K562 (cell line): ENCODE measurements at regions not wholly inside any gene's neighbourhood (a gene's known extent, or its start where the extent isn't known, plus 50 kb on each side); places are given as distances from the start of the nearest gene placed in this dataset.

Source experiments
- ATAC-seq: fragments of 200-7000 bp; cut with Tn5 transposase; 3 replicates; pipeline ENCODE4 v1.9.1; 2020; ENCODE audit warnings: moderate library complexity
- BruUV-seq: library from RNA; stranded (reverse); fragments of 400-500 nt; replicated peaks from 2 replicates; lab custom pipeline; 2021; lab: Mats Ljungman, UMichigan
- CTCF ChIA-PET: fragments of 300-600 bp; formaldehyde crosslinking; extraction: SDS; loops from one replicate; lab custom pipeline; 2021; ENCODE audit warnings: low intra/inter-chr PET ratio; lab: Yijun Ruan, JAX
- POLR2A ChIA-PET: fragments of 300-600, 350-650 bp; sonication (Branson Sonifier 250); formaldehyde crosslinking; extraction: SDS; loops from one replicate; lab custom pipeline; 2021; ENCODE audit warnings: antibody characterized with exemption, inconsistent platforms; lab: Yijun Ruan, JAX
- DNase-seq, 4 experiments: peaks; one replicate each; pipeline versions ENCODE4 v3.0.0 to v3.0.0-alpha.2; 2011 to 2018; ENCODE audit warnings: low spot score in 3 of 4, mixed read lengths in 3 of 4; ENCODE audit errors: extremely low read depth in 1 of 4
- FAIRE-seq: peaks from 2 replicates; lab custom pipeline; 2011; peaks lifted over from hg19 to GRCh38; lab: Jason Lieb, UNC
- H2AFZ ChIP-seq: 2 replicates; pipeline ENCODE4 v1.6.0; 2011; ENCODE audit warnings: low read depth, low read length, control low read depth, inconsistent platforms
- H3K27ac ChIP-seq: fragments of 200-600 bp; 3 replicates; pipeline ENCODE4 v1.8.0; 2011; ENCODE audit warnings: low read depth, mild to moderate bottlenecking, control low read depth, inconsistent platforms, low read length, moderate library complexity, mixed read lengths; ENCODE audit errors: extremely low read depth
- H3K27me3 ChIP-seq, 2 experiments: fragments of 300-600 bp in 1 of 2; 2 replicates in 1 of 2; 3 replicates in 1 of 2; pipeline versions ENCODE4 v1.6.0 to v1.8.0; 2011; ENCODE audit warnings: inconsistent platforms in 2 of 2, low read length in 2 of 2, mild to moderate bottlenecking in 1 of 2, mixed read lengths in 1 of 2, moderate library complexity in 1 of 2; ENCODE audit not compliant: control insufficient read depth in 2 of 2, insufficient read depth in 2 of 2
- H3K36me3 ChIP-seq: fragments of 300-600 bp; 3 replicates; pipeline ENCODE4 v1.8.0; 2011; ENCODE audit warnings: mild to moderate bottlenecking, low read length, inconsistent platforms; ENCODE audit not compliant: control insufficient read depth, insufficient read depth
- H3K4me1 ChIP-seq, 2 experiments: fragments of 200-600 bp in 1 of 2; replicated peaks in 1 of 2; 2 replicates in 1 of 2; 3 replicates in 1 of 2; pipeline versions ENCODE4 v1.5.1 to v1.8.0; 2011; ENCODE audit warnings: inconsistent platforms in 2 of 2, low read length in 2 of 2, mild to moderate bottlenecking in 1 of 2, mixed read lengths in 1 of 2, moderate library complexity in 1 of 2; ENCODE audit not compliant: control insufficient read depth in 2 of 2, insufficient read depth in 2 of 2
- H3K4me2 ChIP-seq: 2 replicates; pipeline ENCODE4 v1.6.1; 2011; ENCODE audit warnings: low read length, control low read depth, inconsistent platforms, mixed read lengths; ENCODE audit not compliant: insufficient read depth
- H3K4me3 ChIP-seq: fragments of 200-600 bp; sonication (generic), shearing (Covaris generic); 2 replicates; pipeline ENCODE4 v1.5.1; 2016; ENCODE audit warnings: control low read depth, inconsistent platforms
- H3K79me2 ChIP-seq: fragments of 200-600 bp; 3 replicates; pipeline ENCODE4 v1.8.0; 2011; ENCODE audit warnings: low read length, inconsistent platforms; ENCODE audit not compliant: control insufficient read depth, insufficient read depth
- H3K9ac ChIP-seq, 2 experiments: 2 replicates each; pipeline versions ENCODE4 v1.6.0 to v1.6.1; 2011; ENCODE audit warnings: low read depth in 2 of 2, low read length in 2 of 2, control low read depth in 1 of 2, inconsistent platforms in 1 of 2, mild to moderate bottlenecking in 1 of 2, mixed read lengths in 1 of 2; ENCODE audit not compliant: insufficient read depth in 1 of 2
- H3K9me1 ChIP-seq: one replicate; pipeline ENCODE4 v1.6.0; 2011; ENCODE audit warnings: inconsistent platforms, mild to moderate bottlenecking, low read length, moderate library complexity; ENCODE audit not compliant: control insufficient read depth, insufficient read depth
- H3K9me3 ChIP-seq: replicated peaks from 2 replicates; pipeline ENCODE4 v1.5.1; 2011; ENCODE audit warnings: low read depth, low read length, inconsistent platforms; ENCODE audit not compliant: control insufficient read depth, insufficient read depth
- H4K20me1 ChIP-seq: replicated peaks from 2 replicates; pipeline ENCODE4 v1.6.1; 2011; ENCODE audit warnings: low read length, inconsistent platforms, mixed read lengths; ENCODE audit not compliant: control insufficient read depth, insufficient read depth
- COPS2 ChIP-seq: fragments of 450-650 bp; conservative IDR thresholded peaks from 2 replicates; pipeline ENCODE4 v1.6.1; 2016; ENCODE audit warnings: mild to moderate bottlenecking, moderate library complexity
- DDX20 ChIP-seq: fragments of 450-650 bp; IDR thresholded peaks from 2 replicates; pipeline ENCODE4 v1.6.1; 2016; ENCODE audit warnings: missing genetic modification characterization, low read depth, mild to moderate bottlenecking, missing compliant biosample characterization, moderate library complexity
- ETV5 ChIP-seq: sonication (generic); formaldehyde crosslinking; IDR thresholded peaks from 2 replicates; pipeline ENCODE4 v1.4.0; 2020; ENCODE audit warnings: low read depth, mild to moderate bottlenecking, missing genetic modification reagents
- GABPB2 ChIP-seq: fragments of 250-450 bp; sonication (Bioruptor Pico); conservative IDR thresholded peaks from 2 replicates; pipeline ENCODE4 v1.5.1; 2021; ENCODE audit warnings: mild to moderate bottlenecking
- POLR2G ChIP-seq: fragments of 200-400 bp; formaldehyde crosslinking; IDR thresholded peaks from 2 replicates; pipeline ENCODE4 v1.6.1; 2017; ENCODE audit warnings: low read depth, mild to moderate bottlenecking, antibody characterized with exemption, low read length, moderate library complexity
- SIX5 ChIP-seq, 2 experiments: IDR thresholded peaks; 2 replicates each; pipeline ENCODE4 v1.6.1; 2011; ENCODE audit warnings: low read length in 2 of 2, borderline replicate concordance in 1 of 2, low read depth in 1 of 2, mild to moderate bottlenecking in 1 of 2, moderate library complexity in 1 of 2; ENCODE audit not compliant: insufficient read depth in 1 of 2
- STAT5A ChIP-seq: IDR thresholded peaks from 2 replicates; pipeline ENCODE4 v1.6.1; 2012; ENCODE audit warnings: low read length, inconsistent platforms, borderline replicate concordance
- STAT5B ChIP-seq: fragments of 250-450 bp; sonication (Bioruptor Pico); IDR thresholded peaks from 2 replicates; pipeline ENCODE4 v1.8.0; 2021; ENCODE audit warnings: mild to moderate bottlenecking, inconsistent platforms
- TAL1 ChIP-seq: fragments of 450-650 bp; IDR thresholded peaks from 2 replicates; pipeline ENCODE4 v1.6.1; 2016; ENCODE audit warnings: mild to moderate bottlenecking
- ZBTB43 ChIP-seq: sonication (generic); formaldehyde crosslinking; IDR thresholded peaks from 2 replicates; pipeline ENCODE4 v1.8.0; 2023; ENCODE audit warnings: mild to moderate bottlenecking, missing genetic modification reagents
- ZNF407 ChIP-seq: fragments of 450-650 bp; IDR thresholded peaks from 2 replicates; pipeline ENCODE4 v1.6.1; 2016; ENCODE audit warnings: low read depth
- ZNF551 ChIP-seq: fragments of 250-450 bp; sonication (Bioruptor Pico); IDR thresholded peaks from 2 replicates; pipeline ENCODE4 v1.5.0; 2021; ENCODE audit warnings: mild to moderate bottlenecking, moderate library complexity
- ZNF695 ChIP-seq: fragments of 450-650 bp; formaldehyde crosslinking; IDR thresholded peaks from 2 replicates; pipeline ENCODE4 v1.4.0; 2020; ENCODE audit warnings: mild to moderate bottlenecking, moderate library complexity
- ZNF778 ChIP-seq: fragments of 450-650 bp; formaldehyde crosslinking; IDR thresholded peaks from 2 replicates; pipeline ENCODE4 v1.4.0; 2020; ENCODE audit warnings: mild to moderate bottlenecking, moderate library complexity
- ZSCAN32 ChIP-seq: fragments of 450-650 bp; formaldehyde crosslinking; IDR thresholded peaks from 2 replicates; pipeline ENCODE4 v1.4.0; 2020; ENCODE audit warnings: mild to moderate bottlenecking, moderate library complexity
- WGBS: fragments of 100-300 bp; shearing (Covaris generic); methylation state at CpG from one replicate; pipeline ENCODE4 v1.1.6; 2016; ENCODE audit warnings: low coverage, mixed read lengths; ENCODE audit not compliant: insufficient coverage; ENCODE audit errors: missing lambda C conversion rate; 5-methylcytosine and 5-hydroxymethylcytosine counted together
- in situ Hi-C: fragments of 300-500 bp; cut with MboI; formaldehyde crosslinking; loops from 4 replicates; pipeline ENCODE4 v1.15.0; 2018; ENCODE audit warnings: inconsistent platforms, mixed read lengths
- intact Hi-C: fragments of 100-400 bp; cut with micrococcal nuclease; formaldehyde crosslinking; loops from 2 replicates; pipeline ENCODE4 v1.14.2; 2022

DNA sequence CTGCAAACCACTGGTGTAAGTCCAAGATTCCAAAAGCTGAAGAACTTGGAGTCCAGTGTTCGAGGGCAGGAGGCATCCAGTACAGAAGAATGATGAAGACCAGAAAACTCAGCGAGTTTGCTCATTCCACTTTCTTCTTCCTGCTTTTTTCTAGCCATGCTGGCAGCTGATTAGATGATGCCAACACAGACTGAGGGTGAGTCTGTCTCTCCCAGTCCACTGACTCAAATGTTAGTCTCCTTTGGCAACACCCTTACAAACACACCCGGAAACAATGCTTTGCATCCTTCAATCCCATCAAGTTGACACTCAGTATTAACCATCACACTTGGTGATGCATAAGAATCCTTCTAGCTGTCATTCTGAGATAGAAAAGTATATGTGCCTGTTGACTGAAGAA, 1504.6 kb downstream of the EFNB2 start:
- H4K20me1 ChIP-seq = no peaks in the 10 kb centered on the region
- FAIRE-seq (no peak), DNase-seq (no peak), ATAC-seq (no peak)
- no peak overlapping the region for H3K4me3 ChIP-seq
- H3K4me2 ChIP-seq = no peak overlapping the region
- no peak overlapping the region for H3K9ac ChIP-seq
- no peak overlapping the region for H2AFZ ChIP-seq
- 0% methylated on average over 3 of the region's 3 CpGs for WGBS
- intact Hi-C loops = no loop called here
- H3K27me3 ChIP-seq = no peaks in the 10 kb centered on the region
- H3K27ac ChIP-seq = no peak overlapping the region
- BruUV-seq = no TSS peak
- in situ Hi-C loops = no loop called here
- H3K4me1 ChIP-seq = no peaks in the 10 kb centered on the region
- H3K79me2 ChIP-seq = no peaks in the 10 kb centered on the region
- H3K9me3 ChIP-seq = no peaks in the 10 kb centered on the region
- POLR2A ChIA-PET = no interaction called here
- CTCF ChIA-PET = no interaction called here
- no peaks in the 10 kb centered on the region for H3K9me1 ChIP-seq
- no peaks in the 10 kb centered on the region for H3K36me3 ChIP-seq
- TF ChIP-seq STAT5A (no peak), POLR2G (no peak), TAL1 (no peak), SIX5 (IDR thresholded peaks at IDR 0.05; ENCODE audit: borderline replicate concordance in 1 of 2, insufficient read depth in 1 of 2, low read depth in 1 of 2, low read length in 2 of 2) (no peak), ETV5 (CRISPR knock-in tag) (no peak), COPS2 (no peak), ZSCAN32 (CRISPR knock-in tag) (no peak), DDX20 (no peak), ZBTB43 (no peak), ZNF778 (no peak), ZNF551 (CRISPR knock-in tag) (no peak), STAT5B (CRISPR knock-in tag) (no peak), ZNF695 (CRISPR knock-in tag) (no peak), ZNF407 (no peak), GABPB2 (CRISPR knock-in tag) (no peak)
